A549 (cell line): ENCODE measurements at regions not wholly inside any gene's neighbourhood (a gene's known extent, or its start where the extent isn't known, plus 50 kb on each side); places are given as distances from the start of the nearest gene placed in this dataset.
A peak's percentile ranks its signal among the peaks of the same experiment; 100 is the strongest.

Experiments
- ATAC-seq, 2 experiments: fragments of 200-7000 bp in 1 of 2; fragments of >200 bp in 1 of 2; cut with Nextera tagmentation in 1 of 2; cut with Tn5 transposase in 1 of 2; 3 replicates each; pipeline versions ENCODE4 v1.8.0 to v1.9.1; 2018 to 2020; ENCODE audit warnings: mild to moderate bottlenecking in 1 of 2, moderate library complexity in 1 of 2
- CTCF ChIA-PET: fragments of 300-600 bp; sonication (Branson Sonifier 250); formaldehyde crosslinking; extraction: SDS; loops from one replicate; lab custom pipeline; 2021; ENCODE audit warnings: antibody characterized with exemption, inconsistent platforms; lab: Yijun Ruan, JAX
- POLR2A ChIA-PET: fragments of 350-600 bp; formaldehyde crosslinking; extraction: SDS; loops from one replicate; lab custom pipeline; 2021; ENCODE audit warnings: antibody characterized with exemption, inconsistent platforms; lab: Yijun Ruan, JAX
- DNase-seq, 2 experiments: peaks; one replicate each; pipeline versions ENCODE4 v3.0.0 to v3.0.0-alpha.2; 2011 to 2016; ENCODE audit warnings: low read depth in 1 of 2, low spot score in 1 of 2
- FAIRE-seq: peaks from 2 replicates; lab custom pipeline; 2011; peaks lifted over from hg19 to GRCh38; lab: Jason Lieb, UNC
- H3K27ac ChIP-seq, 2 experiments: fragments of >200 bp; sonication (Bioruptor Twin); formaldehyde crosslinking; 3 replicates each; pipeline ENCODE4 v1.5.1; 2016 to 2017
- H3K4me1 ChIP-seq: fragments of >200 bp; sonication (Bioruptor Twin); formaldehyde crosslinking; 3 replicates; pipeline ENCODE4 v1.6.1; 2016
- H3K4me2 ChIP-seq: fragments of >200 bp; sonication (Bioruptor Twin); formaldehyde crosslinking; 3 replicates; pipeline ENCODE4 v1.6.1; 2016
- H3K4me3 ChIP-seq: fragments of >200 bp; sonication (Bioruptor Twin); formaldehyde crosslinking; 3 replicates; pipeline ENCODE4 v1.5.1; 2016
- H3K9me3 ChIP-seq: fragments of >200 bp; sonication (Bioruptor Twin); formaldehyde crosslinking; 3 replicates; pipeline ENCODE4 v1.6.1; 2016
- CEBPB ChIP-seq, 2 experiments: fragments of >200 bp in 1 of 2; sonication (Bioruptor Twin) in 1 of 2; formaldehyde crosslinking in 1 of 2; IDR thresholded peaks; 2 replicates each; pipeline ENCODE4 v1.6.1; 2012 to 2016
- E2F6 ChIP-seq: IDR thresholded peaks from 2 replicates; pipeline ENCODE4 v1.6.1; 2012; ENCODE audit warnings: low read depth, borderline replicate concordance
- EHF ChIP-seq: fragments of 250-450 bp; sonication (Bioruptor Pico); IDR thresholded peaks from 2 replicates; pipeline ENCODE4 v1.5.0; 2020; ENCODE audit warnings: mild to moderate bottlenecking
- EHMT2 ChIP-seq: fragments of 200-600 bp; sonication (generic); IDR thresholded peaks from 2 replicates; pipeline ENCODE4 v1.6.1; 2016; ENCODE audit warnings: antibody characterized with exemption, low read depth, mild to moderate bottlenecking, moderate library complexity
- EP300 ChIP-seq, 2 experiments: fragments of >200 bp; sonication (Bioruptor Twin); formaldehyde crosslinking; IDR thresholded peaks; 2 replicates in 1 of 2; 3 replicates in 1 of 2; pipeline ENCODE4 v1.6.1; 2016 to 2017
- ESRRA ChIP-seq: fragments of 150-350 bp; IDR thresholded peaks from 2 replicates; pipeline ENCODE4 v1.6.1; 2014; ENCODE audit warnings: mild to moderate bottlenecking, low read length, borderline replicate concordance
- FOSB ChIP-seq: fragments of 250-450 bp; sonication (Bioruptor Pico); IDR thresholded peaks from 2 replicates; pipeline ENCODE4 v1.5.0; 2020; ENCODE audit warnings: mild to moderate bottlenecking, moderate library complexity
- GATA3 ChIP-seq: IDR thresholded peaks from 2 replicates; pipeline ENCODE4 v1.6.1; 2012; ENCODE audit warnings: borderline replicate concordance
- MAFK ChIP-seq: fragments of 450-650 bp; IDR thresholded peaks from 2 replicates; pipeline ENCODE4 v1.6.1; 2014; ENCODE audit not compliant: partially characterized antibody
- PHF8 ChIP-seq: fragments of 200-600 bp; sonication (generic); IDR thresholded peaks from 2 replicates; pipeline ENCODE4 v1.6.1; 2016; ENCODE audit warnings: low read depth, mild to moderate bottlenecking, antibody characterized with exemption, moderate library complexity, borderline replicate concordance
- POLR2A ChIP-seq: IDR thresholded peaks from 2 replicates; pipeline ENCODE4 v1.6.1; 2012; ENCODE audit warnings: mild to moderate bottlenecking, low read length
- RAD21 ChIP-seq, 2 experiments: fragments of >200 bp in 1 of 2; sonication (Bioruptor Twin) in 1 of 2; formaldehyde crosslinking in 1 of 2; IDR thresholded peaks in 1 of 2; conservative IDR thresholded peaks in 1 of 2; 2 replicates in 1 of 2; 3 replicates in 1 of 2; pipeline ENCODE4 v1.6.1; 2012 to 2018; ENCODE audit warnings: inconsistent platforms in 1 of 2
- RARB ChIP-seq: fragments of 250-450 bp; sonication (Bioruptor Pico); IDR thresholded peaks from 2 replicates; pipeline ENCODE4 v1.8.0; 2021; ENCODE audit warnings: mild to moderate bottlenecking, moderate library complexity
- RFX5 ChIP-seq: fragments of 450-650 bp; IDR thresholded peaks from 2 replicates; pipeline ENCODE4 v1.7.1; 2014; ENCODE audit warnings: antibody characterized with exemption, mild to moderate bottlenecking, moderate library complexity
- RNF2 ChIP-seq: fragments of 200-600 bp; sonication (generic); IDR thresholded peaks from 2 replicates; pipeline ENCODE4 v1.6.1; 2016; ENCODE audit warnings: low read depth, mild to moderate bottlenecking, antibody characterized with exemption, moderate library complexity, borderline replicate concordance
- TP53 ChIP-seq: fragments of 250-450 bp; sonication (Bioruptor Pico); IDR thresholded peaks from 2 replicates; pipeline ENCODE4 v1.5.0; 2021; ENCODE audit warnings: mild to moderate bottlenecking, moderate library complexity
- ZNF302 ChIP-seq: fragments of 250-450 bp; sonication (Bioruptor Pico); IDR thresholded peaks from 2 replicates; pipeline ENCODE4 v1.9.0; 2021; ENCODE audit warnings: inconsistent platforms, mild to moderate bottlenecking, moderate library complexity
- WGBS: methylation state at CpG from one replicate; pipeline ENCODE4 v1.1.6; 2017; ENCODE audit errors: missing lambda C conversion rate; 5-methylcytosine and 5-hydroxymethylcytosine counted together

GRCh38 chrX:139287155-139287924 lies 243.2 kb upstream of the F9 start:
- H3K9me3 ChIP-seq = no peaks in the 10 kb centered on the region
- H3K27ac ChIP-seq = no peak overlapping the region
- no peak overlapping the region for H3K4me3 ChIP-seq
- H3K4me2 ChIP-seq = no peak overlapping the region
- CTCF ChIA-PET = no interaction called here
- H3K4me1 ChIP-seq = no peaks in the 10 kb centered on the region
- ATAC-seq (no peak), FAIRE-seq (no peak), DNase-seq (no peak)
- POLR2A ChIA-PET = no interaction called here
- TF ChIP-seq EP300 (IDR thresholded peaks at IDR 0.05) (no peak), MAFK (no peak), RAD21 (conservative IDR thresholded peaks at IDR 0.05 in 1 of 2, IDR thresholded peaks at IDR 0.05 in 1 of 2) (no peak), ESRRA (no peak), TP53 (CRISPR knock-in tag) (no peak), RARB (no peak), CEBPB (IDR thresholded peaks at IDR 0.05) (no peak), RFX5 (no peak)
- 5% methylated on average over 2 of the region's 2 CpGs for WGBS

- H3K27ac ChIP-seq = no peak overlapping the region
- TF ChIP-seq EHF (CRISPR knock-in tag) (no peak), ESRRA (no peak)
- TF ChIP-seq, all 56 proteins: peak for 0
- H3K4me2 ChIP-seq = no peak overlapping the region
- DNase-seq = no peak
- POLR2A ChIA-PET = no interaction called here
- no peak overlapping the region for H3K4me3 ChIP-seq
- CTCF ChIA-PET = no interaction called here
- FAIRE-seq = no peak
- ATAC-seq = no peak
- no peaks in the 10 kb centered on the region for H3K9me3 ChIP-seq
- 3% methylated on average over 2 of the region's 2 CpGs for WGBS
- no peaks in the 10 kb centered on the region for H3K4me1 ChIP-seq
These were observed 244.2 kb upstream of the F9 start for GRCh38 chrX:139286342-139286741.

GRCh38 chrX:139267851-139268250 lies 262.7 kb upstream of the F9 start:
- no peak for FAIRE-seq
- no peak for TF ChIP-seq EHMT2
- TF ChIP-seq PHF8 = no peak
- POLR2A ChIA-PET = no interaction called here
- no peaks in the 10 kb centered on the region for H3K9me3 ChIP-seq
- H3K4me1 ChIP-seq = no peaks in the 10 kb centered on the region
- CTCF ChIA-PET = no interaction called here
- H3K27ac ChIP-seq = no peak overlapping the region
- ATAC-seq = no peak
- H3K4me3 ChIP-seq = no peak overlapping the region
- DNase-seq = no peak
- WGBS = 26% methylated on average over 3 of the region's 3 CpGs
- H3K4me2 ChIP-seq = no peak overlapping the region

GRCh38 chrX:139246295-139246694 lies 284.2 kb upstream of the F9 start:
- CTCF ChIA-PET = no interaction called here
- no peaks in the 10 kb centered on the region for H3K9me3 ChIP-seq
- no peak for TF ChIP-seq ZNF302 (CRISPR knock-in tag)
- TF ChIP-seq RNF2 = no peak
- no peak for TF ChIP-seq POLR2A
- DNase-seq (no peak), ATAC-seq (no peak), FAIRE-seq (peak; percentile 7)
- no peak overlapping the region for H3K4me3 ChIP-seq
- H3K4me2 ChIP-seq = no peak overlapping the region
- POLR2A ChIA-PET = no interaction called here
- 0% methylated on average over 3 of the region's 3 CpGs for WGBS
- H3K27ac ChIP-seq = no peak overlapping the region
- H3K4me1 ChIP-seq = no peaks in the 10 kb centered on the region

GRCh38 chrX:139237141-139237540 lies 293.4 kb upstream of the F9 start:
- 20% methylated on average over 1 of the region's 1 CpG for WGBS
- no peak overlapping the region for H3K4me3 ChIP-seq
- no peak for ATAC-seq

More at GRCh38 chrX:139237141-139237540, 293.4 kb upstream of the F9 start:
- no peak for DNase-seq
- no peak overlapping the region for H3K27ac ChIP-seq
- no peaks in the 10 kb centered on the region for H3K4me1 ChIP-seq
- H3K9me3 ChIP-seq = no peaks in the 10 kb centered on the region
- no peak for TF ChIP-seq FOSB (CRISPR knock-in tag)
- no peak for TF ChIP-seq ESRRA
- no peak for TF ChIP-seq PHF8
- no peak for TF ChIP-seq E2F6
- no peak for TF ChIP-seq GATA3
- ChIA-PET POLR2A (no interaction called here), CTCF (no interaction called here)
- no peak overlapping the region for H3K4me2 ChIP-seq
- FAIRE-seq = peak; percentile 39
